ENCODE measurements at regions not wholly inside any gene's neighbourhood (a gene's known extent, or its start where the extent isn't known, plus 50 kb on each side); places are given as distances from the start of the nearest gene placed in this dataset.
A peak's percentile ranks its signal among the peaks of the same experiment; 100 is the strongest.
"Not testable (repeated sequence)": the region's sequence is repeated elsewhere in the genome, so short reads cannot be mapped to it uniquely, and the experiment has no call there.

GRCh38 chr5:57069115-57069835, 104.6 kb upstream of the GPBP1 start:
- no peak for DNase-seq

GRCh38 chr5:57072218-57072892, 101.5 kb upstream of the GPBP1 start:
- no peak for DNase-seq

GRCh38 chr5:57082441-57083067, 91.3 kb upstream of the GPBP1 start:
- DNase-seq = peak; percentile 24

GRCh38 chr5:57085306-57086081, 88.4 kb upstream of the GPBP1 start:
- no peak for DNase-seq

GRCh38 chr5:57087947-57088346, 85.9 kb upstream of the GPBP1 start:
- not testable (repeated sequence) for DNase-seq

GRCh38 chr5:57094753-57095683, 78.8 kb upstream of the GPBP1 start:
- peak; percentile 60 for DNase-seq

GRCh38 chr5:57097526-57097925, 76.3 kb upstream of the GPBP1 start:
- no peak for DNase-seq

- no peak for DNase-seq
These were observed 71.5 kb upstream of the GPBP1 start for GRCh38 chr5:57102189-57102904.

GRCh38 chr5:57102905-57103255, 71.0 kb upstream of the GPBP1 start:
- DNase-seq = no peak

- no peak for DNase-seq
These were observed 70.4 kb upstream of the GPBP1 start for GRCh38 chr5:57103317-57103907.

- no peak for DNase-seq
These were observed 67.2 kb upstream of the GPBP1 start for GRCh38 chr5:57106661-57107060.

GRCh38 chr5:57111993-57112392, 61.9 kb upstream of the GPBP1 start:
- DNase-seq = peak; percentile 20

- no peak for DNase-seq
These were observed 60.4 kb upstream of the GPBP1 start for GRCh38 chr5:57113481-57113880.

GRCh38 chr5:57117596-57117995, 56.3 kb upstream of the GPBP1 start:
- DNase-seq = peak; percentile 46

- peak; percentile 79 for DNase-seq
These were observed 54.8 kb upstream of the GPBP1 start for GRCh38 chr5:57119031-57119430.

- no peak for DNase-seq
These were observed 49.8 kb upstream of the GPBP1 start for GRCh38 chr5:57124014-57124413.
